CD4-positive, alpha-beta T cell treated with Interleukin-17A for 4 hours (primary cell): ENCODE measurements at regions not wholly inside any gene's neighbourhood (a gene's known extent, or its start where the extent isn't known, plus 50 kb on each side); places are given as distances from the start of the nearest gene placed in this dataset.

Experiments used
- DNase-seq: peaks from one replicate; pipeline ENCODE4 v3.0.0-alpha.2; 2020; ENCODE audit warnings: mixed read lengths

DNA sequence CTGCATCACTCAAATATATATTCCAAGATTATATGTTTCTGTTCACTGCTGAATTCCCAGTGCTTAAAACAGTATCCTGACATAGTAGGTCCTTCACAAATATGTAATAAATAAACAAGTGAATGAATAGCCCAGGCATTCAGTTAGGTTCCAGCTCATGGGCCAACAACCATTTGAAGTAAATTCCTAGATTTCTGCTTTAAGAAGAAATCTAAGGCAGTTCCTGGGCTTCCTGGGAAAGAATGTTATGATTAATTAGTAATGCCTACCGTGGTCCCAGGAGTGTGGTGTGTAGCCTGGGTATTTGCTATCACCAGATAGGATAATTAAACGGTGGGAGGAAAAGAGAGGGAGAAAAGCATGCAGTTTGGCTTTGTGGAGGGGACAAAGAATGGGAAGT lies 576.8 kb downstream of the SOX6 start:
- no peak for DNase-seq

DNA sequence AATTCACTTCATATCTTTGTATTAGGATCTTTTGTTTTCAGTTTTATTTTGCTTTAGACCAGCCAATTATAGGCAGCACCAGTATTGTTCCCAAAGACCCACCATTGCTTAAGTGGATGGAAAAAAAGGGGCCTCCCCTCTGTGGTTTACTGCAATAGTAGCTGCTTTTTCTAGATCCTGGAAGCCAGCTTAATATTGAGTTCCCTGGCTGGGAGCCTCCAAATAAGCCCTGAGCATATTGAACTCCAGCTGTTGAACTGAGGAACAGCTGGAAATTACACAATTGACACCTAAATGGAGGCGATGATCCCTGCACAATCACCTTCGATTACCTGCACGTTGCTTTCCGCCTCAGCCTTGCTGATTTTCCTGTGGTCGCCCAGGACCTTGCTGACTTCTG lies 576.0 kb downstream of the SOX6 start:
- no peak for DNase-seq

DNA sequence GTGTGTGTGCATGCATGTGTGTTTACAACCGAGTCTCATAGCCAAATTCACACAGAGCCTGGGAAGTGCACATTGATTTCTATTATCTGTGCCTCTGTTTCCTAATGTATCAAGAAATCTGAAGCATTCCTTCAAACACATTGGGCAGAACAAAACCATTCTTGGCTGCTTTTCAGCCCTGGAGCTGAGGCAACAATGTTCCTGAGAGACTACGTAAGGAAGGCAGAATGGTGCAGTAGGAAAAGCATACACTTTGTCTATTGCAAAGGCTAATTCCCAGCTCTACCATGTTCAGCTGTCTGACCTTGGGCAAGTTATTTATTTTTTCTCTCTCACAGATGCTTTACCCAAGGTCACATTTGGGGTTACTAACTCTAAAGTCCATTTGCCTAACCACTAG lies 575.5 kb downstream of the SOX6 start:
- no peak for DNase-seq

DNA sequence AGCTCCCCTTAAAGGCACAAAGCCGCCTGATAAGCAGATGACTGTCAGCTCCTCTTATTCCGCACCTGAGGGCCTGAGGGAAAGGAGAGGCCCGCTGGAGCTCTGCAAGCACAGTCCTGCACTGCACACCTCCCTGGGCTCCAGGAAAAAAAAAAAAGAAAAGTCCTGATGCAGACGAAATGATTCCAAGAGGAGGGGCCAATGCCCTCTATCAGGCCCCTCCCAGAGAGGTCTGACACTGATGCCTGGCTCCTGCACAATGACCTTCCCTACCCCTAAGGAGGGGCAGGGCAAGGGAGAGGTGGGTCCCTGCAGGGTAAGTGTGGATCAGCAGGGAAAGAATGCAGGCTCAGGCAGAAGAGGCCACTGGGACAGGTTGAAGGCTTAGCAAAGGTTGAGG lies 572.7 kb downstream of the SOX6 start:
- DNase-seq: no peak

DNA sequence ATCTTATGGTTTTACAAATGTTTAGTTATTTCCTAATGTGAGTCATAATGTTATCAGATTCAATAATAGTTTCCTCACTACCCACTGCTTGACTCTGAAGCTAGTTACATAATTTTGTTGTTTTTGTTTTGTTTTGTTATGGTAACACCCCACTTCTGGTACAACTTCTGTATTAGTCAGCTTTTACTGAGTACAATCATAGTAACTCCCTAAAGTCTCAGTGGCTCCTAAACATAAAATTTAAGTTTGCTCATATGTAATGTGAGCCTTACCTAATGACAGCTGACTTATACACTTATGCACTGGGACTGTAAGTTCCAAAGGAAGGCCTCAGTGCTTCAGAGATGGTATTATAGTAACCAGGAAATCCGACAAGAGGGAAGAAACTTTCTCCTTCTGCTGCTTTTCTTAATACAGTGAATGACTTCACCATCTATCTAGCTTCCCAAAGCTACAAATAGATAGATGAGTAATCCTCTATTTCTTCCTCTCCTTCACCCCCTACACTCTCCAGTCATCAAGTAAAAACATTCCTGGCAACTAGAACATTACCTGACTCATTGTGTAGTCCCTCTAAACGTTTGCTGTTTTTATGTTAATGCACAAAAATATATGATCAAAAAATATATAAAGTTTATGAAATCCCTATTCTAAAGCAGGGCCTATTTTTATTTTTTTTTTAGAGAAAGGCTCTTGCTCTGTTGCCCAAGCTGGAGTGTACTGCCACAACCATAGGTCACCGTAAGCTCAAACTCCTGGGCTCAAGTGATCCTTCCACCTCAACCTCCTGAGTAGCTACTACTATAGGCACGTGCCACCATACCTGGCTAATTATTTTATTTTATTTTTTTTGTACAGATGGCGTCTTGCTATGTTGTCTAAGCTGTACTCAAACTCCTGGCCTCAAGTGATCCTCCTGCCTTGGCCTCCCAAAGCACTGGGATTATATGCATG lies 563.0 kb downstream of the SOX6 start:
- no peak for DNase-seq

DNA sequence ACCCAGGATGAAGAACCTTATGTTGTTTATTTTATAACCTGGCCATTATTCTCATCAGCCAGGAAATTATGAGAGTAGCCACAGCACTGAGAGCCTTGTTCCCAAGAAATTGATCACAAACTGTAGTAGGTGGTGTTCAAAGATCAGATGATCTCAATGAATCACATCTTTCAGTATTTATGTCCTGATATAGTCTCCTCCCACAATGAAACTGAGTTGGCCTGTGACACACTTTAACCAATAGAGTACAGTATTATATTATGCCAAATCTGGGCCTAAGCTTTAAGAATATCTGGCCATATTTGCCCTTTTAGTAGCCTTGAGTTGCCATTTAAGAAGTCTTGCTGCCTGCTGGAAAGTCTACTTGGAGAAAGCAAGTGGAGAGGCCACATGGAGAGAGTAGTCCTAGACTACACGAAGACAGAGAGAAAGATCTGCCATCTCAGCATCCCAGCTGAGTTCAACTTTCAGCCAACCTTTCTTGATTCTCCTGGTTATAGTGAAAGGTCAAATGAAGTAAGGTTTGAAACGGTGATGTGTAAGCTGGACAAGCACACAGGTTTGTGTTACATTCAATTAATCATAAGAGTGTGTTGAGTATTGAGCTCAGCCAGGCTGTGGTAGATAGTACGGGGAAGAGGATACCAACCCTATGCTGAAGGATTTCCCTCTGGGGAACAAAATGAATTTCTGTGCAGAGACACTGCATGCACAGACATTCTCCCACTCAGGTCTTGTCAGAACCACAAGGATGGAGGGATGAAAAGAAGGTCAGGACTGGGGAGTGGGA lies 561.8 kb downstream of the SOX6 start:
- DNase-seq: no peak

DNA sequence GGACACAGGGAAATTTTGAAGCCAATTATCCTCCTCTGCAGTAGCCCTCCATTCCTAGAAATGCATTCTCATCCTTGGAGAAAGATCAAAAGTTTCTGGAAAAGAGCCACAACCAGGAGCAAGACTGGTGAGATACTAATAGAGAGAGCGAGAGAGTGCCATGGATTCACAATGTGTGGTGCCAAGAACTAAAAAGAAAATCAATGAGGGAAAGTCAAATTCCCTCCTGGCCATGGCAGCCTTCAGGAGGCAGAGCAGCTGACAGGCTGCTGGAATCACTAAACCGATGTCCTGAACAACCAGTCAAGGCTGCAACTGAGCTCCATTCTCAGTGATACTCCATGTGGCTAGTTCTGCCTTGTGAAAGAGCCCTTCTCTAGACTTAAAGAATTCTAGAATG lies 561.0 kb downstream of the SOX6 start:
- DNase-seq: no peak

DNA sequence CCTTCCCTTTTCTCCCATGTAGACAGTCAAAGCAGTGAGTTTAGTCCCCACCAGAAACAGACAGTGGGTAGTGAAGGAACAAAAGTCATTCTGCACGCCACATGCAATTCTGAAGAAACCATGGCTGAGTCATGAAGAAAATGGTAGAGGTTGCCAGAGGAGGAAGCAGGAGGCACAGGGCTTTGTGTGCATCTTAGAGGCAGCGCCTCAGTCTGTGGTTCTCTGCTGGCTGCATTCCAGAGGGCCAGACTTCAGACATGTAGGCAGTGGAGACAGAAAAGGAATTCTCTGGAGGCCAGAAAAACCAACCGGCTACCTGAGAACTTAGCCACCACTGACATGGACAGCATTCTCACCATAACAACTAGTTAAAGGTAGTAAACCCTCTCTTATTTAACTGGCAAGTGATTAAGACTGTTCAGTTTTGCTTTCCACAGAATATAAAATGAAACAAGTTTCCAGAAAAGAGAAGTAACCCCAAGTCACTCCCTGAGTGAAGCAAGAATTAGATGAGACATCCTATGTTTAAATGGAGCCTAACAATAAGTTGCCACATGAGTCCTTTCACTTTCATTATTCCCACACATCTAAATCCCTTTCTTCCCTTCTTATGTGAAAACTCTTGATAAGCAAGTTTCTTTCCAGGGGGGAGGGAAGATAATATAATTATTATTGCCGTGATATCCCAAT lies 556.1 kb downstream of the SOX6 start:
- DNase-seq: no peak

DNA sequence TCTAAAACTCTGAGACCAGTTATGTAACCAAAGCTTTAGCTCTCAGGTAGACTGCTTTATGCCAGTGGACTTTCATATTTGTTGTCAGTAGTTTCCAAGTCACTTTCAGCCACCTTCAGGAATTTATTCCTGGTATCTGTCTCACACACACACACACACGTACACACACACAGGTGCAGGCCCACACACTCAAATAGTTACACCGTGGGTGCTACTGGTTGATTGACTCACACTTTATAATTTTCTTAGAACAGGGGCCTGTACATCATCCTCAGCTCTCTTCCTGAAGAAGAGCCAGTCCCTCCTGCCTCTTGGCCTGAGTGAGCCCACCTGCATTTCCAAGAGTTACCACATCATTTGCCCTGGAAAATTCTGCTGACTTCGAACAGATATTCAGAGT lies 555.2 kb downstream of the SOX6 start:
- no peak for DNase-seq

DNA sequence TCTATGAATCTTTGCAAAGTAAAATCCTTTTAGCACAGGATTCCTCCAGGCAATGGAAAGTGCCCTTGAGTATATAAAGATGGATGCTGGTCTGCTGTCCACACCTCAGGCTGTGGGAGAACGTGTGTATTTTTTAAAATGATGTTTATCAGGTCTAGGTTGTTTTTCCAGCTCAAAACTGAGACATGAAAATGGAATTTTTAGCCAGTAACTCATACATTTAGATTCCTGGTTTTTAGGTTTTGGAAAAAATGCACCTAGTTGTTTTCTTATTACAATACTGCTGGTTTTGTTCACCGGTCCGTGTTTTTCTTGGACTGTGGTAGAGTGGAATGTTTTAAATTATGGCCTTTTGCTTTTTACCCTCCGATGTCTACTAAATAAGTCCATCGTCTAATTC lies 554.7 kb downstream of the SOX6 start:
- no peak for DNase-seq

DNA sequence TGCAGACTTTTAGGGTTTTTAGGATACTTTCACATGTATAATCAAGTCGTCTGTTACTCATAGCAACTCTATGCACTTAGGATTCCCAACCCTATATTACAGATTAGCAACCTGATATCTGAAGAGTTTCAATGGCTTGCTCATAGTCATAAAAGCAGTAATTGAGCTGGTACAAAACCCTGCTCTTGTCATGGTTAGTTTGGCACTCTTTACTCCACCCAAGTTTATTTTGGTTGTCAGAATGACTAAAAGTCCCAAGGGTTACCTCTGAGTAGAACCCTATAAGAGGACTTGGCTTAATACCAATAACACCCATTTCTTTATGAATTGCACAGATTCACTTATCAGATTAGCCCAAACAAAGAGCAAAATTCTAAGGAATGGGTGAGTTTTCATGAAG lies 550.6 kb downstream of the SOX6 start:
- DNase-seq: no peak

DNA sequence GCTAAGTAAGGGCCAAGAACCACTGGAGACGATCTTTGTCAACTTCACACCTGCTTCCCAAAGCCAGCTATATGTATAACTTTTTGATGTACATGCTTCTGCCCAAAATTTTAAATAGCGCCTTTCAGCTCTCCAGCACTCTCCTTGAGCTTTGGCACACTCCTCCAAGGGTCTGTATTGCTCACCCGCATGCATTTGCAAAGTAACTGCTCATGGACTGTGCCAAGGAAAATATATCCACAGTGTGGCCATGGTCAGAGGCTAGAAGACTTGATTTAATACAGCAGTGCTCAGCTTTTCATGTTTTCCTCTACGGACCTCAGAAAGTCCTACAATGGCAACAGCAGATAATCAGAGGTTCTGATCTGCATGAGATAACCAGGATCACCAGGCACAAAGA lies 550.1 kb downstream of the SOX6 start:
- DNase-seq: no peak

DNA sequence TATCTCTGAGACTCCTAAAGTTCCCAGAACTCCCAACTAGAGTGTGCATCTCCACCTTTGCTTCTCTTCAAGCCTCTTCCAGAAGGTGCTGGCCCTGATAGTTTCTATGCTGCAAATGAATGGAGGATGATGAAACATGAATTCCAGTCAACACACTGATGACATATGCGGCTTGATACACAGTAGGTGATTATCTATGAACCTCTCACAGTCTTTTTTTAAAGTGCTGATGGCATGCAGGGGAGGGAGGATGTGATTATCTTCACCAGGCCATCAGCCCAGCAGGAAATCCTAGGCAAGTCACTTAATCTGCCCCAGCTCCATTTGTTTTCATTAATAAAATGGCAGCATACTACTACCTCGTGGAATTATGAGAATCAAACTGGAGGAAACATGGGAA lies 548.5 kb downstream of the SOX6 start:
- no peak for DNase-seq

DNA sequence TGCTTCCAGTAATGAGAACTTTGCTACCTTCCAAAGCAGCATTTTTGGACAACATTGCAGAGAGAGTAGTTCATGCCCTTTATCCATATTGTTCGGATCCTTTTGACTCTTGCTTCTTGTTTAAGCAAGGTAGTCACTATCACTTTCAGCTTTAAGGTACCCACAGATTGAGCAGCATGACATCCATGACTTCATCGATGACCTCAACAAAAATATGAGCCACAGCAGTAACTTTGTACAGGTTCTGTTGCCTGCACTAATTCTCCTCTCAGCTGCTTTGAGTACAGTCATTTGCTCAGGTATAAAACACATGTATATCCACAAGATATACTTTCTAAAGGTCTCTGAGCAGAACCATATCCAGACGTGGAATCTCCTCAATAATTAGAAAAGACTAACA lies 546.3 kb downstream of the SOX6 start:
- DNase-seq: no peak

DNA sequence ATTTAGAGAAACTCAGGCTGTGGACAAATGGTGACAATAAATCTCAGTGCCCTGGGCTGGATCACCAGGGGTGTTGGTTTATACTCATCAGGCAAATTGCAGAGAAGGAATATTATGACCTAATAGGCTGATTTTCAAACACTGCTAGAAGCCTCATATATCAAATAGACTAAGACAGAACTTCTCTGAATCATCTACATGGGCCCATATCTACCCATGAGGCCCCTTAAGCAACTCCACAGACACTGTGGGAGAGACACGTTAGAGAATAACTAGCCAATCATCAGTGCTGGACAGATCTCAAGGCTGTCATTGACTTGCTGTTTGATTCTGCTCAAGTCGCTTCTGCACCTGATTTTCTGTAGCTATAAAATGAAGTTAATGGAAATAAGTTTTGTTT lies 545.8 kb downstream of the SOX6 start:
- DNase-seq: no peak

DNA sequence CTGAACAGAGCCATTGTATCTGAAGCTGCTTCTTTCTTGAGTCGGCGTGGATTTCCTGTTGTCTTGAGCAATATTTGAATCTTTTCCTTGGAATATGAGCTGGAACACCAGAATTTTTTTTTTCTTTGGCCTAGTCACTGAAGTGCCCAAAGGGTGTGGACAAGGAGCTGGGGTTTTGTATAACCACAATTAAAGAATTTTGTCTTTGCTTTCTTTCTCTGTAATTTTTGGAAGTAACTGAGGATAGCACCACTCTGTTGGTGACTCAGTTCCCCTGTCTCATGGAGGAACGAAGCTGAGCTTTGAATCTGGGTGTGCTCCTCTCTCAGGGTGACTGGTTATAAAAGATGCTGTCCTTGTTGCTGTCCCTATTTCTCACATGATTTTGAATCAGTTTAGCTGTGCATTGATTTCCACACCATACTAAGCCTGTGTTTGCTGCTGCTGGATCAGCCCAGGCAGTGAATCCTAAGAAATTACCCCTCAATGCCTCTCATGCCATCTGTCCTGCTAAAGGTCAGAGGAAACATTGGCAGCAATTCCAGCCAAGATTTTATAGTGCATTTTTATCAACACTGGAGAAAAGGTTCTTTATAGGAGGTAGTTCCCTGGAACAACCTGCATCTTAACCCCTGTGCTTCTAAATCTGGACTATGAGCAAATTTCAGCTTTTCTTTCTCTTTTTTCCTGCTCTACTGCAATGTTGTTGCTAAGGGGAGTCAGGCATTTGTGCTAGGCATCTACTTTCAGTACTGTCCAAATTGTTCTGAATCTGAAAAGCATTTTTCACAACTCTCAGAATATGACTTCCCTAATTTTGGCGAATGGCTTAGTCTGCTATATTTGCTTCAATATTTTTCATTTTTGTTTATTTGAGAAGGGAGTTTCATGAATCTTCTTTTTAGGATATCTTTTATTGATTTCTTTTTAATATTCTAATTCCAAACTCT lies 540.8 kb downstream of the SOX6 start:
- no peak for DNase-seq

DNA sequence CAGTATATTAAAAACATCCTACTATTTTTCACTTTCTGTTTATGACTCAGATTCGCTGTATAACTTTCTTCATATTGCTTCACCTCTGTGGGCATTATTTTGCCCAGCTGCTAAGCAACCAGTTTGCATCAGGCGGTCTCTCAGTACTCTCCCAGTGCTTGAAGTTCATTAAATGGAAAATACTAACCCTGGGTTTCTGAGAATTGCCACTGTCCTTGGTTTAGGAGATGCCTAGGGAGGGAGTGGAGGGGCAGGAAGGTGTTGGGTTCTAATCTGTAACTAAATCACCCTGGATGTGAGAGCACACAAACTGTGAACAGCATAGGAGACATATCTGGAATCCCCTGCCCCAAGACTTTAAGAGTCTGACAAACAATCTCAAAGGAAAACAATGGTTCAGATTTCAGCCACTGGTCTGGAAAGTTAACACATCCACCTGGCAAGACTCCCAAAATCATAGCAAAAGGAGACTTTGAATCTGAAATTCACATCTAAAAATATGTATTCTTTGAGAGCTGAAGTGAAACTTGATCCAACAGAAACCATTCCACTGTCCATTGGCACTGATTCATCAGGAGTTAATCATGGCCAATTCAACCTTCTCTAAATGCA lies 540.0 kb downstream of the SOX6 start:
- DNase-seq: no peak

DNA sequence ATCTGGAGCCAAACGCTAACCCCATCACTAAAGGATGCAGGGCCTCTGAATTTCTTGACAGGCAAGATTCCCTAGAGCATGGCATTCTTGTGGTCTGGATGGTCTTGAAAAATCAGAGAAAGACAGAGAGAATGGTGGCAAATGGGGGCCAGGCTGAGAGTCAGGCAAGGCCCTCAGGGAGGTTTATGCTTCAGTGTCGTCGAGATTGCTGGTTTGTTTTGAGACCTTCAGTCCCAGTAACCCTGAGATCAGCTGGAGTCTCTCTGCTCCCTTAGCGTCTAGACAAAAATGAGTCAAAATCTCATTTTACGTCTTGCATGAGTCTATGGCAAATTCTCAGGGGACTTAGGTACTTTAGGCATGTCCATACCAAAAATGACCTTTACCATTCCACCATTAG lies 539.3 kb downstream of the SOX6 start:
- DNase-seq: no peak

DNA sequence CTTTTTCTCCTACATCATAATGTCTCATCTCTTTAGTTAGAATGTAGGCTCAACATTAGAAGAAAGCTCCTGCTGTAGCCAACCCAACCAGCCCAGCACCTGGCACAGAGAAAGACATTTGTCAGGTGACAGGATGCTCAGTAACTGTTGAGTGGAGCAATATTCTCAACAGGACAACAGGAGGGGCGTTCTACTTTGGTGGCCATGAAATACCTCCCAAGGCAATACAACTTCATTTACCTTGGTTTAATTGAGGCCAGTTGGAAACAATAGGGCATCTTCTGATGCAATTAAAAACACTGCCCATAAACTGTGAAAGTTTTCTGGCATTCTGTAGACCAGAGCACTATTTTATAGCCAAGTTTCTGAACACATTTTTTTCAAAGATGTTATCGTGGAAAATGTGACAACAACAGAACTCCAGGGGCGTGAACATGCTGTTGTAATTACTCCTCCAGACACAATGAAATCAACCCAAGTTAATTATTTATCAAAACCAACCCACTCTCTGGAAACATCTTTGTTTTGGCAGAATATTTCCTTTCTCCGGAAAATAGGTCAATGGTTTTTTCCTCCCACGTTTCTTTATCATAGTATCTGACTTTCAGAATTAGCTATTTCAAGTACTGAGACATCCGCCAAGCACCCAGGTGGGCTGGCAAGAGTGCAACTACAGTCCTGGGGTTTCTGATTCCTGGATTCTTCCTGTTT lies 538.1 kb downstream of the SOX6 start:
- no peak for DNase-seq

DNA sequence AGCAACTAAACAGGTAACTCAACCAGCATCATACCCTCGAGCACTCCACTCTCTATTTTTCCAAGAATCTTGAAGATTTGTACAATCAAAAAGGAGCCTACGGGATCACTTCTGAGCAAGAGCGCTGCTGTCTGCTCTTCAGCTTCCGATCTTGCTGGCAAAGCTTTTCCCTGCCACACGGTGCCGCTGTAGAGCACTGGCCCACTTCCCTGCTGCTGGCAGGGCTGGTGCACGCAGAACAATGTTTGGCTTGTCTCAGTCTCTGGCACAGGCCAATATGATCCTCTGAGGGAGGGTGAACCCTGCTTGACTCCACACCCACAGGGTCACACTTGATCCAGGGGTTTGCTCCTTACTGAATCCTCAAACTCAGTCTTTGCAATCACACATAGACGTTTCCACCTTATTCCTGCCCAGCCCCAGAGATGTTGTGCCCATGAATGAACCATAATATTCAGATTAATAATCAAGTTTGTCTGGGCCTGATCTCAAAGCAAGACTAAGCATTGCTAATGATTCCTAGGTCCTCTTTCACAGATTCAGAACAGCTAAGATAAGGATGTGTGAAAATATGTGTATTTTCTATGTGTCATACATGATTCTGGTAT lies 536.6 kb downstream of the SOX6 start:
- DNase-seq: peak; percentile 14

DNA sequence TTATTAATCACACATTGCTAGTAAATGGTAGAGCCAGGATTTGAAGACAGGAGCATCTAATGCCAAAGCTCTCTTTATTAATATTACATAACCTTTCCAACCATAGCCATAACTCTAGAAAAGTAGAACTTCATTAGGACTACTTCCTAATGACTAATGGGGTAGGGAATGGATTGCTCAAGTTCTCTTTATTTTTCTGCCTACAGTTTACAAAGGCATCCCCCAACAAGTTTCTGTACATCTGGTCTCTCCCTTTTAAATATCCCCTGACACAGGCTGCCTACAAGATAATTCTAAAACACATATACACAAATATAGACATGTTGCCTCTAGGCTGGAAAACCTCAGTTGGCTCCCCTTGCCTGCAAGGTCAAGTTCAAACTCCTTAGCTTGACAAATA lies 534.9 kb downstream of the SOX6 start:
- DNase-seq: no peak
